ENCODE measurements at regions not wholly inside any gene's neighbourhood (a gene's known extent, or its start where the extent isn't known, plus 50 kb on each side); places are given as distances from the start of the nearest gene placed in this dataset.

DNA sequence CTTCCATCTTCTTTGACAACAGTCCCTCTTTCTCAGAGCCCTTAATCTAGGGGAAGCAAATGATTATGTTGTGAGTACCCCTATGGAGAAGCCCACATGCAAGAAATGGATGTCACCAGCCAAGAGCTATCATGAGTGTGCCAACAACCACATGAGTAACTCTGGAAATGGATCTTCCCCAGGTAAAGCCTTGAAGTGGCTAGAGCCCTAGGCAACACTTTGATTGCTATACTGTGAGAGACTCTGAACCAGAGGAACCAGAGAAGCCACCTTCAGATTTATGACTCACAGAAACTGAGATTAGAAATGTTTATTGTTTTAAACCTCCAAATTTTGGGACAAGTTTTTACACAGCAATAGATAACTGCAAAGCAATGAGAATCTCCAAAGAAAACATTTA, 60.9 kb upstream of the COL1A2 start:
- no peak overlapping the region for H3K4me3 ChIP-seq (ENCODE audit: low read depth, low read length)
- H3K4me1 ChIP-seq (ENCODE audit: control insufficient read depth, insufficient read depth, low read length): no peaks in the 10 kb centered on the region
- H3K9me3 ChIP-seq (ENCODE audit: control insufficient read depth, insufficient read depth, low read depth, low read length): no peaks in the 10 kb centered on the region
- POLR2A ChIA-PET: no interaction called here
- CTCF ChIA-PET: interaction anchor here (0.6 kb wide), 1 partner anchor 712 kb away, joined by 3 read pairs; no protein-coding TSS in a partner anchor
- H3K36me3 ChIP-seq (ENCODE audit: control insufficient read depth in 2 of 2, insufficient read depth in 1 of 2, low read length in 2 of 2): no peaks in the 10 kb centered on the region
- no peak overlapping the region for H3K27ac ChIP-seq (ENCODE audit: extremely low read depth, low read depth, low read length)
- TF ChIP-seq, protein P1, sequence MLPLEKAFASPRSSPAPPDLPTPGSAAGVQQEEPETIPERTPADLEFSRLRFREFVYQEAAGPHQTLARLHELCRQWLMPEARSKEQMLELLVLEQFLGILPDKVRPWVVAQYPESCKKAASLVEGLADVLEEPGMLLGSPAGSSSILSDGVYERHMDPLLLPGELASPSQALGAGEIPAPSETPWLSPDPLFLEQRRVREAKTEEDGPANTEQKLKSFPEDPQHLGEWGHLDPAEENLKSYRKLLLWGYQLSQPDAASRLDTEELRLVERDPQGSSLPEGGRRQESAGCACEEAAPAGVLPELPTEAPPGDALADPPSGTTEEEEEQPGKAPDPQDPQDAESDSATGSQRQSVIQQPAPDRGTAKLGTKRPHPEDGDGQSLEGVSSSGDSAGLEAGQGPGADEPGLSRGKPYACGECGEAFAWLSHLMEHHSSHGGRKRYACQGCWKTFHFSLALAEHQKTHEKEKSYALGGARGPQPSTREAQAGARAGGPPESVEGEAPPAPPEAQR (tag by site-specific recombination; IDR thresholded peaks at IDR 0.05): no peak

GRCh38 chr7:94335586-94335985, 59.1 kb upstream of the COL1A2 start:
- ChIA-PET POLR2A (no interaction called here), CTCF (interaction anchor here (0.6 kb wide), 1 partner anchor 1740 kb away, joined by 3 read pairs; no protein-coding TSS in a partner anchor)
- no peaks in the 10 kb centered on the region for H3K4me1 ChIP-seq (ENCODE audit: control insufficient read depth, insufficient read depth, low read length)
- TF ChIP-seq ZNF501 (tag by site-specific recombination; IDR thresholded peaks at IDR 0.05) (no peak), ZNF202 (tag by site-specific recombination; IDR thresholded peaks at IDR 0.05; ENCODE audit: borderline replicate concordance) (no peak), ZNF654 (tag by site-specific recombination; IDR thresholded peaks at IDR 0.05; ENCODE audit: low read depth) (no peak), ZNF266 (tag by site-specific recombination; IDR thresholded peaks at IDR 0.05; ENCODE audit: low read depth) (no peak), ZBTB48 (tag by site-specific recombination; IDR thresholded peaks at IDR 0.05) (no peak), ZNF140 (tag by site-specific recombination; IDR thresholded peaks at IDR 0.05) (no peak), ZNF518A (tag by site-specific recombination; conservative IDR thresholded peaks at IDR 0.05; ENCODE audit: low read depth) (no peak), ZNF366 (tag by site-specific recombination; conservative IDR thresholded peaks at IDR 0.05) (no peak), WT1 (tag by site-specific recombination; IDR thresholded peaks at IDR 0.05) (no peak), KLF10 (tag by site-specific recombination; IDR thresholded peaks at IDR 0.05) (no peak), ZNF664 (tag by site-specific recombination; IDR thresholded peaks at IDR 0.05) (no peak), ZNF830 (tag by site-specific recombination; IDR thresholded peaks at IDR 0.05; ENCODE audit: low read depth) (no peak), ZNF2 (tag by site-specific recombination; IDR thresholded peaks at IDR 0.05) (no peak), ZNF292 (tag by site-specific recombination; IDR thresholded peaks at IDR 0.05; ENCODE audit: borderline replicate concordance, low read depth) (no peak), ZNF629 (tag by site-specific recombination; IDR thresholded peaks at IDR 0.05) (no peak), ZNF302 (tag by site-specific recombination; IDR thresholded peaks at IDR 0.05; ENCODE audit: low read depth) (no peak), ZNF214 (tag by site-specific recombination; IDR thresholded peaks at IDR 0.05; ENCODE audit: borderline replicate concordance) (no peak)
- TF ChIP-seq, protein P1 (tag by site-specific recombination; IDR thresholded peaks at IDR 0.05): no peak
- TF ChIP-seq, protein P2, sequence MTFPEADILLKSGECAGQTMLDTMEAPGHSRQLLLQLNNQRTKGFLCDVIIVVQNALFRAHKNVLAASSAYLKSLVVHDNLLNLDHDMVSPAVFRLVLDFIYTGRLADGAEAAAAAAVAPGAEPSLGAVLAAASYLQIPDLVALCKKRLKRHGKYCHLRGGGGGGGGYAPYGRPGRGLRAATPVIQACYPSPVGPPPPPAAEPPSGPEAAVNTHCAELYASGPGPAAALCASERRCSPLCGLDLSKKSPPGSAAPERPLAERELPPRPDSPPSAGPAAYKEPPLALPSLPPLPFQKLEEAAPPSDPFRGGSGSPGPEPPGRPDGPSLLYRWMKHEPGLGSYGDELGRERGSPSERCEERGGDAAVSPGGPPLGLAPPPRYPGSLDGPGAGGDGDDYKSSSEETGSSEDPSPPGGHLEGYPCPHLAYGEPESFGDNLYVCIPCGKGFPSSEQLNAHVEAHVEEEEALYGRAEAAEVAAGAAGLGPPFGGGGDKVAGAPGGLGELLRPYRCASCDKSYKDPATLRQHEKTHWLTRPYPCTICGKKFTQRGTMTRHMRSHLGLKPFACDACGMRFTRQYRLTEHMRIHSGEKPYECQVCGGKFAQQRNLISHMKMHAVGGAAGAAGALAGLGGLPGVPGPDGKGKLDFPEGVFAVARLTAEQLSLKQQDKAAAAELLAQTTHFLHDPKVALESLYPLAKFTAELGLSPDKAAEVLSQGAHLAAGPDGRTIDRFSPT (tag by site-specific recombination; IDR thresholded peaks at IDR 0.05): no peak
- TF ChIP-seq, protein P3, sequence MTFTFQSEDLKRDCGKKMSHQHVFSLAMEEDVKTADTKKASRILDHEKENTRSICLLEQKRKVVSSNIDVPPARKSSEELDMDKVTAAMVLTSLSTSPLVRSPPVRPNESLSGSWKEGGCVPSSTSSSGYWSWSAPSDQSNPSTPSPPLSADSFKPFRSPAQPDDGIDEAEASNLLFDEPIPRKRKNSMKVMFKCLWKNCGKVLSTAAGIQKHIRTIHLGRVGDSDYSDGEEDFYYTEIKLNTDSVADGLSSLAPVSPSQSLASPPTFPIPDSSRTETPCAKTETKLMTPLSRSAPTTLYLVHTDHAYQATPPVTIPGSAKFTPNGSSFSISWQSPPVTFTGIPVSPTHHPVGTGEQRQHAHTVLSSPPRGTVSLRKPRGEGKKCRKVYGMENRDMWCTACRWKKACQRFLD (tag by site-specific recombination; IDR thresholded peaks at IDR 0.05): no peak
- no peaks in the 10 kb centered on the region for H3K36me3 ChIP-seq (ENCODE audit: control insufficient read depth in 2 of 2, insufficient read depth in 1 of 2, low read length in 2 of 2)
- H3K4me3 ChIP-seq (ENCODE audit: low read depth, low read length): no peak overlapping the region
- no peaks in the 10 kb centered on the region for H3K9me3 ChIP-seq (ENCODE audit: control insufficient read depth, insufficient read depth, low read depth, low read length)
- no peak overlapping the region for H3K27ac ChIP-seq (ENCODE audit: extremely low read depth, low read depth, low read length)
